Right lung (tissue), 2 donors: ENCODE measurements at regions not wholly inside any gene's neighbourhood (a gene's known extent, or its start where the extent isn't known, plus 50 kb on each side); places are given as distances from the start of the nearest gene placed in this dataset.
"Not testable (repeated sequence)": the region's sequence is repeated elsewhere in the genome, so short reads cannot be mapped to it uniquely, and the experiment has no call there.

Source experiments
- DNase-seq, 2 donors: peaks; one replicate each; pipeline ENCODE4 v3.0.0-alpha.2; 2013

- no peak for DNase-seq
Measured at GRCh38 chr13:99075268-99076191, 97.7 kb upstream of the DOCK9 start.

GRCh38 chr13:99078017-99078771 lies 100.3 kb upstream of the DOCK9 start:
- no peak for DNase-seq

- no peak for DNase-seq
Measured at GRCh38 chr13:99080131-99080530, 102.3 kb upstream of the DOCK9 start.

- DNase-seq = no peak
Measured at GRCh38 chr13:99083981-99084380, 106.1 kb upstream of the DOCK9 start.

GRCh38 chr13:99085139-99085807 lies 107.4 kb upstream of the DOCK9 start:
- DNase-seq = no peak

GRCh38 chr13:99085808-99086266 lies 108.0 kb upstream of the DOCK9 start:
- DNase-seq = peak in 1 of 2 donors; percentile 25

GRCh38 chr13:99086267-99087097 lies 108.6 kb upstream of the DOCK9 start:
- DNase-seq = peak; percentile 23

- peak; percentile 84 for DNase-seq
Measured at GRCh38 chr13:99087098-99087953, 109.5 kb upstream of the DOCK9 start.

- peak in 1 of 2 donors; percentile 6 for DNase-seq
Measured at GRCh38 chr13:99087954-99088491, 110.2 kb upstream of the DOCK9 start.

GRCh38 chr13:99093997-99094396 lies 106.7 kb upstream of the UBAC2 start:
- no peak for DNase-seq

- DNase-seq = not testable (repeated sequence)
Measured at GRCh38 chr13:99101831-99102230, 98.8 kb upstream of the UBAC2 start.

GRCh38 chr13:99103536-99103935 lies 97.1 kb upstream of the UBAC2 start:
- no peak for DNase-seq

GRCh38 chr13:99104396-99104795 lies 96.3 kb upstream of the UBAC2 start:
- DNase-seq = no peak

GRCh38 chr13:99105160-99105559 lies 95.5 kb upstream of the UBAC2 start:
- no peak for DNase-seq

GRCh38 chr13:99113351-99113750 lies 87.3 kb upstream of the UBAC2 start:
- DNase-seq = no peak

- no peak for DNase-seq
Measured at GRCh38 chr13:99118179-99118578, 82.5 kb upstream of the UBAC2 start.

- no peak for DNase-seq
Measured at GRCh38 chr13:99119656-99120055, 81.0 kb upstream of the UBAC2 start.

GRCh38 chr13:99120751-99121150 lies 79.9 kb upstream of the UBAC2 start:
- no peak for DNase-seq

GRCh38 chr13:99122171-99122570 lies 78.5 kb upstream of the UBAC2 start:
- DNase-seq = no peak
